Motor neuron (in vitro differentiated cells): ENCODE measurements at regions not wholly inside any gene's neighbourhood (a gene's known extent, or its start where the extent isn't known, plus 50 kb on each side); places are given as distances from the start of the nearest gene placed in this dataset.
"Not testable (repeated sequence)": the region's sequence is repeated elsewhere in the genome, so short reads cannot be mapped to it uniquely, and the experiment has no call there.

Experiments used
- ATAC-seq, 8 experiments: fragments of 200-7000 bp; cut with Tn5 transposase; replicated peaks in 6 of 8; 2 replicates each; pipeline ENCODE4 v1.8.0; 2021; ENCODE audit warnings: mild to moderate bottlenecking in 8 of 8, moderate library complexity in 8 of 8
- H3K27ac ChIP-seq, 2 donors: fragments of 250-450 bp; sonication (Bioruptor Pico); 2 replicates each; pipeline ENCODE4 v1.9.0; 2021; ENCODE audit warnings: antibody characterized with exemption in 2 of 2, mild to moderate bottlenecking in 2 of 2, moderate library complexity in 1 of 2
- H3K4me1 ChIP-seq, 2 donors: fragments of 250-450 bp; sonication (Bioruptor Pico); replicated peaks in 1 of 2; 2 replicates each; pipeline ENCODE4 v1.6.1; 2021; ENCODE audit warnings: antibody characterized with exemption in 2 of 2, mild to moderate bottlenecking in 2 of 2, moderate library complexity in 1 of 2
- H3K4me3 ChIP-seq, 5 donors: fragments of 250-450 bp; sonication (Bioruptor Pico); 2 replicates each; pipeline ENCODE4 v1.9.0; 2021; ENCODE audit warnings: antibody characterized with exemption in 5 of 5, mild to moderate bottlenecking in 5 of 5, moderate library complexity in 4 of 5
- WGBS, 10 experiments: fragments of 450-650 bp; shearing (Covaris generic); methylation state at CpG; one replicate each; pipeline ENCODE4 v1.0.0; 2022; 5-methylcytosine and 5-hydroxymethylcytosine counted together
- in situ Hi-C, 9 experiments: fragments of 400-800 bp; cut with MboI; loops; one replicate each; pipeline ENCODE4 v1.15.0; 2021; ENCODE audit warnings: low sequenced_read_pairs in 9 of 9, low pct_unique_long_range_greater_than_20kb in 2 of 9; ENCODE audit not compliant: unreplicated experiment in 9 of 9

- in situ Hi-C loops = no loop called here
- Histone ChIP-seq H3K27ac (no peak overlapping the region), H3K4me3 (no peak overlapping the region), H3K4me1 (peaks cover 2 to 5% of the 10 kb centered on the region in 2 donors)
- ATAC-seq = no peak
- 41 to 100% (median 75%) methylated on average over 1 to 2 of the region's 2 CpGs; no CpG with 5 or more reads in 2 of the 10 experiments for WGBS, 10 experiments
These were observed 480.1 kb upstream of the SMARCA2 start for GRCh38 chr9:1535051-1535450.

DNA sequence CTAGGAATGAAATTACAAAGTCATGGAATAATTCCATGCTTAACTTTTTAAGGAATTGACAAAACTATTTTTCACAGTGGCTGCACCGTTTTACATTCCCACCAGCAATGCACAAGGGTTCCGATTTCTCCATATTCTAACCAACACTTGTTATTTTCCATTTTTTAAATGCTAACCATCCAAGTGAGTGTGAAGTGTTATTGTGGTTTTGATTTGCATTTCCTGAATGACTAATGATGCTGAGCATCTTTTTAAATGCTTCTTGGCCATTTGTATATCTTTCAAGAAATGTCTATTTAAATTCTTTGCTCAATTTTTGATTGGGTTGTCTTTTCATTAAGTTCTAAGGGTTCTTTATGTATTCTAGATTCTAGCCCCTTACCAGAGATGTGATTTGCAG lies 479.5 kb upstream of the SMARCA2 start:
- in situ Hi-C loops = no loop called here
- no peak overlapping the region for H3K27ac ChIP-seq
- peaks cover 2 to 5% of the 10 kb centered on the region in 2 donors for H3K4me1 ChIP-seq
- H3K4me3 ChIP-seq = no peak overlapping the region
- 0 to 100% (median 58%) methylated on average over 1 to 2 of the region's 2 CpGs; no CpG with 5 or more reads in 2 of the 10 experiments for WGBS, 10 experiments
- peak in 1 of 8 experiments; percentile 49 for ATAC-seq

DNA sequence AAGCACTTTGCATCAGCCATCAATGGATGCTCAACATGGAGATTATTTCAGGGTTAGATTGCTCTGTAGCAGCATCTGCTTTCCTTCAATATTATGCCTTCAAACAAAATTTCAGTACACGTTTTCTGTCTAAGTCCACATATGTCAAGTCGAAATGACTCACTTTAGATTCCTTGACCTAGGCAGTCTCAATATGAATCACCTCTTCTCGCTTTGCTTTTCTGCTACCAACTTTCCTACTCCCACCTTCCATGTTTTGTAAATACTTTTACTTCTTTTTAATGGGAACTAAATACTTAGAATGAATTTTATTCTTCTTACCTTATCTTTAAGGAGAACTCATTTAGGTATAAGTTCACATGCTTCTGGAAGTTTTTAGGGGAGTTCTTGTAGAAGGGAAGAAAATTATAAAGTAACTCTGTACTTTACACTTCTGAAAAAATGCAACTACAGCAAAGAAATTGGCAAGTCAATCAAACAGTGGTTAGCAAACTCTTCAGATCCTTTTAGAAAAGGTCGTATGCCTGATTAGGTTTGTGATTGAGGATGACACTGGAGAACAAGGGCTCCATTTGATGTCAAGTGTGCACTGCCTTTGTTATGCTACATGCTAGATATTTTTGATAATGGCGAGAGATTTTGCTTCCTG lies 478.5 kb upstream of the SMARCA2 start:
- in situ Hi-C loops = no loop called here
- ATAC-seq = no peak
- Histone ChIP-seq H3K4me3 (no peak overlapping the region), H3K4me1 (peaks cover 2 to 5% of the 10 kb centered on the region in 2 donors), H3K27ac (no peak overlapping the region)
- WGBS, 10 experiments = 19 to 92% (median 58%) methylated on average over 1 to 5 of the region's 5 CpGs

DNA sequence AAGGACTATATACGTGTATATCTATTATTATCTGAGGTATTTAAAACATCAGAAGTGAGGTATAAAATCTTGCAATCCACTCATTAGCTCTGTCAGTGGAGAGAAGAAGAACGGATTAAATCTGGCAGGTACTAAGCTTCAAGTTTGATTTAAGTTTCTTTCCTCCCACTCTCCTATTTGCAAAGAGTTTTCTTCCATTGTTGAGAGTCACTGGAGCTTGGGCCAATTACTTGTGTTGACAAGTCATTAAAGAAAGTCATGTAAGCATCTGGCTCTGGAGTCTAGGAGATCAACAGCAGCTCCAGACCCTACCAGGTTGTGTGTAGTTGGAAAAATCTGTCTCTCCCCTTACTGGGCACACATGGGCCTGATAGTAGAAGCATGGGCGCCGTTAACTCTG lies 476.8 kb upstream of the SMARCA2 start:
- in situ Hi-C loops = no loop called here
- ATAC-seq = no peak

GRCh38 chr9:1539216-1539615 lies 475.9 kb upstream of the SMARCA2 start:
- Histone ChIP-seq H3K4me1 (peaks cover 4 to 5% of the 10 kb centered on the region in 2 donors), H3K27ac (no peak overlapping the region), H3K4me3 (no peak overlapping the region)
- WGBS, 10 experiments = 20 to 100% (median 61%) methylated on average over 1 to 2 of the region's 2 CpGs; no CpG with 5 or more reads in 4 of the 10 experiments
- peak in 2 of 8 experiments; percentile 67 to 72 for ATAC-seq
- in situ Hi-C loops = no loop called here

More for the DNA sequence above, 476.8 kb upstream of the SMARCA2 start:
- 0 to 64% (median 36%) methylated on average over 1 to 4 of the region's 4 CpGs; no CpG with 5 or more reads in 2 of the 10 experiments for WGBS, 10 experiments
- Histone ChIP-seq H3K4me3 (no peak overlapping the region), H3K4me1 (peaks cover 4 to 5% of the 10 kb centered on the region in 2 donors), H3K27ac (no peak overlapping the region)

DNA sequence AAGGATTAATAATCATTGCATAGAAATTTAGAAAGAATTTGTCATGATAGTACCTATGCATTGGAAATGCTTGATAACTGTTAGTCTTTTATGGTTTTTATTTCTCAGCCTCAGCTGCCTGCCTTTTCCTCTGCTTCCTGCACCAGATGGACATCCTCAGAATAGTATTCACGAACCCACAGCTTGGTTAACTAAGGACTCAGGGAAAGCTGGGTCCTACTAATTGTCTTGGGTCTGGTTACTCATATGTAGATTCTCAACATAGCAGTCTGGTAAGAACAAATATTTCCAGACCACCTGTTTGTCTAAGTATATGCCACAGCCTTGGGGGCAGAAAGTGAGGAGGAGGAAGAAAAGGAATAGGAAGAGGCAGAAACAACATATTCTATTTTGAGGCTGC lies 464.5 kb upstream of the SMARCA2 start:
- no peak for ATAC-seq
- 0 to 88% (median 49%) methylated on average over 1 of the region's 1 CpG; no CpG with 5 or more reads in 2 of the 10 experiments for WGBS, 10 experiments

DNA sequence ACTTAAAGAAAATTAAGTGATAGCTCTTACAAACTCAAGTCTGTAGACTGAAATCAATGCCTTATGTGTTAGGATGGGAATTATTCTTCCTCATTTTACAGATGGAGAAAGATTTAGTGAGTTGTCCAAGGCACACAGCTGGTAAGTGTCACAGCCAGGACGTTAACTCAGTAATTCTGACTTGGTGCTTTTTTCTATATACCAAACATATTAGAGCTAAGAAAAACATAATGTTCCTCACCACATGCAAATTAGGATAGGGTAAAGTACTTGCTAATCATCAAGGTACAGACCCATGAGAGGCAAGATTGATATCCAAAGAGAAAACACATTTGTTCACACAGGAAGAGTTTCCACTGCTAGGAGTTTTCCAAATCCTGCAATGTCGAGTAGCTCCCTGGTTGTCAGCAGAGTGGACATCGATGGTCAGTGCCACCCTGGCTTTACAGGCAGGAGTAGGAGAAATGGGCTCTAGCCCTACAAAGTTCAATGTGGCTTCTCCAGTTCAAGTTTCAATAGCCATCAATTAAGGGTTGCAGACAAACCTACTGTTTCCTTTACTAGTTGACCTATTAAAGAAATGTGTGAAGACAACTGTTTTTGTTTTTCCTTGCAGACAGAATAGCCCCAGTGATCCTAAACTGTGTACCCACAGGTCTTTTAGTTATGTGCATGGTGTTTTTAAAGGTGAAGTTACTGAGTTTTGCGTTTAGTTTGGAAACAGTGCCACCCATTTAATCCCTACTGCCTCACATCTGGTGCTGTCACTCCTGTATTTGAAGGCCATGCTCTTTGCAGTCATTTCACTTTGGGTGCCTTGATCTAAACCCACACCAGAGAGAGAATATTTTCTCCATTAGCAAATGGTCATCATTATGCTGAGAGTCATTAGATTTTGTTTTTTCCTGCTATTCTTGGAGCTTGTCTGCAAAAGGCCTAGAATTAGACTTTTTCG lies 460.8 kb upstream of the SMARCA2 start:
- Histone ChIP-seq H3K4me3 (no peak overlapping the region), H3K4me1 (no peaks in the 10 kb centered on the region), H3K27ac (no peak overlapping the region)
- in situ Hi-C loops = no loop called here
- 0 to 100% (median 75%) methylated on average over 1 to 5 of the region's 5 CpGs for WGBS, 10 experiments
- ATAC-seq = no peak

More for the DNA sequence above, 464.5 kb upstream of the SMARCA2 start:
- in situ Hi-C loops = no loop called here
- H3K27ac ChIP-seq = no peak overlapping the region
- H3K4me1 ChIP-seq = no peaks in the 10 kb centered on the region
- no peak overlapping the region for H3K4me3 ChIP-seq

- H3K4me1 ChIP-seq, ATAC-seq, H3K4me3 ChIP-seq, in situ Hi-C loops, H3K27ac ChIP-seq: not testable (repeated sequence)
- WGBS, 10 experiments = 93% methylated on average over 5 of the region's 10 CpGs; no CpG with 5 or more reads in 9 of the 10 experiments
These were observed 456.5 kb upstream of the SMARCA2 start for GRCh38 chr9:1558666-1559065.

DNA sequence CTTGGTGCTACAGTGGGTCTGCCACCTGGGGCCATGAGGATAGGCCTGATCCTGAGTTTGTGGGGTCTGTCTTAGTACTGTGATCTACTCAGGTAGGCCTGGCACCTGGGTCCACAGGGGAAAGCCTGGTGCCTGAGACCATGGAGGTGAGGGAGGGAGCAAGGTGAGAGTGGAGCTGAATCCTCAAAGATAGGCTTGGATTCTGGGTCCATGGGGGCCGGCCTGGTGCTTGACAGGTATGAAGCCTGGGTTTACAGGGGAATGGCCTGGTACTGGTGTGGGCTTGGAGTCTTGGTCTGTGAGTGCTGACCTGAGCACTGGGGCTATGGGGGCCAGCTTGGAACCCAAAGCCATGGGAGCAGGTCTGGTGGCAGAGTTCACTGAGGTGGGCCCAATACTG lies 439.2 kb upstream of the SMARCA2 start:
- no peaks in the 10 kb centered on the region for H3K4me1 ChIP-seq
- ATAC-seq = no peak
- WGBS, 10 experiments = 100% methylated on average over 1 of the region's 1 CpG; no CpG with 5 or more reads in 9 of the 10 experiments
- in situ Hi-C loops = no loop called here
- no peak overlapping the region for H3K27ac ChIP-seq
- H3K4me3 ChIP-seq = no peak overlapping the region

GRCh38 chr9:1580215-1580614 lies 434.9 kb upstream of the SMARCA2 start:
- no peak for ATAC-seq
- in situ Hi-C loops = no loop called here
- Histone ChIP-seq H3K27ac (no peak overlapping the region), H3K4me1 (no peaks in the 10 kb centered on the region), H3K4me3 (no peak overlapping the region)

DNA sequence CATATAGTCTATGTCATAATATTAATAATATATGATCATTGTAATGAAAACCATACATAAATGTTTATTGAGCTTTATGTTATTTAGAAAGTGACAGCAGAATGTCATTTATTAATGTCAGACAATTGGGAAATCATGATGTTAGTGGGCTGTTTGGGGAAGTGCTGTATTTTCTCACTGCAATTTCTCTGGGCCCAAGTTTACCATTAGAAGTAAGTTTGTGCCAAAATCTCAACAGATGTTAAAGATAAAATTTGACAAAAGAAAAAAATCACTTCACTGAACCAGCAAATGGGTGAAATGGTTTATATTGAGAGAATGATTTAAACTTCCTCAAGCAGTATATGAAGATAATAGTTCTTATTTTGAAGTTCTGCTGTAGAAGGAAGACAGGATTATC lies 433.2 kb upstream of the SMARCA2 start:
- in situ Hi-C loops = no loop called here
- Histone ChIP-seq H3K27ac (no peak overlapping the region), H3K4me1 (no peaks in the 10 kb centered on the region), H3K4me3 (no peak overlapping the region)
- ATAC-seq = no peak

DNA sequence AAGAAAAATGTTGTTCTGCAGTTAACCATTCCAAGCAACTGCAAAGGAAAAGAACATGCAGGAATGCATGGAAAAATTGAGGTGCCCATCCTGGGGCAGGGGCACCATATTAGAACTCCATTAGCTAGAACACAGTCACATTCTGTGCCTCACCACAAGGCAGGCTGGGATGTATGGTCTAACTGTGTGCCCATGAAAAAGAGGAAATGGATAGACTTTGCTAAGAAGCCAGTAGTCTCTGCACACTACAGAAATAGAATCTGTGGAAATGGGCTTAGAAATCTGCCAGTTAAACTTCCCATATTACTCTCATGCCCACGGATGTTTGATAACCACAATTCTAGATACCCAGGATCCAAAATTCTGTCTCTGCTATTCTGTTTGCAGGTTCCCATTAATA lies 423.8 kb upstream of the SMARCA2 start:
- in situ Hi-C loops = no loop called here
- 0 to 75% (median 56%) methylated on average over 1 of the region's 1 CpG; no CpG with 5 or more reads in 5 of the 10 experiments for WGBS, 10 experiments
- no peak for ATAC-seq
- Histone ChIP-seq H3K27ac (no peak overlapping the region), H3K4me1 (no peaks in the 10 kb centered on the region), H3K4me3 (no peak overlapping the region)

- in situ Hi-C loops = no loop called here
- ATAC-seq = no peak
- H3K4me1 ChIP-seq = no peaks in the 10 kb centered on the region
- WGBS, 10 experiments = 0 to 100% (median 77%) methylated on average over 1 to 2 of the region's 2 CpGs; no CpG with 5 or more reads in 2 of the 10 experiments
- H3K27ac ChIP-seq = no peak overlapping the region
- no peak overlapping the region for H3K4me3 ChIP-seq
These were observed 416.9 kb upstream of the SMARCA2 start for GRCh38 chr9:1598270-1598669.
